Transverse colon (tissue), 4 donors: ENCODE measurements at regions not wholly inside any gene's neighbourhood (a gene's known extent, or its start where the extent isn't known, plus 50 kb on each side); places are given as distances from the start of the nearest gene placed in this dataset.
A peak's percentile ranks its signal among the peaks of the same experiment; 100 is the strongest.

Experiments used
- DNase-seq: peaks from one replicate; pipeline ENCODE4 v3.0.0-alpha.2; 2019
- H3K27ac ChIP-seq, 4 donors: fragments of 200-600 bp; sonication (generic); 2 replicates each; pipeline ENCODE4 v1.5.1; 2016 to 2018; ENCODE audit warnings: inconsistent platforms in 4 of 4
- H3K27me3 ChIP-seq: fragments of 200-600 bp; sonication (generic); 2 replicates; pipeline ENCODE4 v1.5.1; 2017; ENCODE audit warnings: inconsistent platforms
- H3K36me3 ChIP-seq, 4 donors: fragments of 200-600 bp; sonication (generic); 2 replicates each; pipeline ENCODE4 v1.5.1; 2017 to 2019; ENCODE audit warnings: inconsistent platforms in 4 of 4
- H3K4me1 ChIP-seq, 4 donors: fragments of 200-600 bp; sonication (generic); 2 replicates each; pipeline ENCODE4 v1.5.1; 2017 to 2020; ENCODE audit warnings: inconsistent platforms in 4 of 4
- H3K4me3 ChIP-seq, 4 donors: fragments of 200-600 bp; sonication (generic); 1 replicate in 1 of 4; 2 replicates in 3 of 4; pipeline versions ENCODE4 v1.5.1 to v1.6.1; 2017 to 2019; ENCODE audit warnings: inconsistent platforms in 4 of 4
- H3K9me3 ChIP-seq, 2 donors: fragments of 200-600 bp; sonication (generic); 2 replicates each; pipeline ENCODE4 v1.5.1; 2017 to 2019; ENCODE audit warnings: inconsistent platforms in 2 of 2
- EP300 ChIP-seq: sonication (generic); formaldehyde crosslinking; IDR thresholded peaks from one replicate; pipeline ENCODE4 v1.6.1; 2017; ENCODE audit warnings: antibody characterized with exemption, low read depth
- POLR2A ChIP-seq: fragments of 450-650 bp; IDR thresholded peaks from one replicate; pipeline ENCODE4 v1.6.1; 2016; ENCODE audit warnings: antibody characterized with exemption, mild to moderate bottlenecking, moderate library complexity
- POLR2AphosphoS5 ChIP-seq, 3 donors: sonication (generic); formaldehyde crosslinking; IDR thresholded peaks; one replicate each; pipeline ENCODE4 v1.6.1; 2016; ENCODE audit warnings: antibody characterized with exemption in 3 of 3
- WGBS, 2 donors: methylation state at CpG; one replicate each; pipeline ENCODE4 v1.1.5; 2018; ENCODE audit warnings: low coverage in 1 of 2; 5-methylcytosine and 5-hydroxymethylcytosine counted together
- in situ Hi-C, 4 donors: fragments of 200-750 bp; cut with MboI; loops; one replicate each; pipeline versions ENCODE4 v1.15.0 to v1.15.1; 2017; ENCODE audit warnings: low sequenced_read_pairs in 3 of 4, low pct_ligation_motif_present in 1 of 4, low pct_unique_long_range_greater_than_20kb in 1 of 4
- intact Hi-C: fragments of 100-400 bp; cut with DNase I; formaldehyde crosslinking; loops from one replicate; pipeline ENCODE4 v1.15.1; 2023; ENCODE audit warnings: low total_unique reads
- TF ChIP-seq, protein P1 (sequence below), 5 experiments: fragments of 200-600 bp in 3 of 5; fragments of 450-650 bp in 2 of 5; sonication (generic) in 3 of 5; IDR thresholded peaks; 1 replicate in 2 of 5; 2 replicates in 3 of 5; pipeline ENCODE4 v1.5.1; 2016 to 2017; ENCODE audit warnings: antibody characterized with exemption in 5 of 5, inconsistent platforms in 3 of 5, mild to moderate bottlenecking in 2 of 5, moderate library complexity in 1 of 5

DNA sequence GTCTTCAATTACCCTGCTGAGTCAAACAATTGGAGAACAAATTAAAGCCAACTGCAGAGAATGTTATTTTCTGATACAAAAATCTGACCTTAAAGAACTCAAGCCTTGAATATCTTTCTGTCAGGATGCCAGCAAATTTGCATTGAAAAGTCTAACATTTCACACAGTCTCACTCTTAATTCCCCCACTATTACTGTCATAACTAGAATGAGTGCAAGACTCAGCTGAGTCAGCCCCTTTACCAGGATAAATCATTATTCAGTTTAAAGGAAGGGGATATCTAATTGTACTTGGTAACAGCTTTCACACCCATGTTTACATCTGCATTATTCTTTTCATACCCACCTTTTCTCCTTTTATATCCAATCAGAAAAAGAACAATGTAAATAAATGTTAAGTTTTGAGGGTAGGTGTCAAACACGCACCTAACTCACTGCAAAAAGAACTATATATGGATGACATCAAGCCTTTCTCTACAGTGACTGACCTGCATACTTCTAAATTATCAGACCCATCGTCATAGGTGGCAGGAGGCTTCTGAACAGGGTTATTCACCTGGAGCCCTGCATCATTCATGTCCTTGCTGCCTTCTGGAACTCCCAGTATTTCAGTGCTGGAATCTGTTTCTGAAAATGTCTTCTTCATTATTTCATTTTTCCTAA is 117.4 kb downstream of the TMA16 start:
- peak overlapping the region; percentile 30 to 45 (median 40) for H3K27ac ChIP-seq
- intact Hi-C loops (no loop called here), in situ Hi-C loops (no loop called here)

DNA sequence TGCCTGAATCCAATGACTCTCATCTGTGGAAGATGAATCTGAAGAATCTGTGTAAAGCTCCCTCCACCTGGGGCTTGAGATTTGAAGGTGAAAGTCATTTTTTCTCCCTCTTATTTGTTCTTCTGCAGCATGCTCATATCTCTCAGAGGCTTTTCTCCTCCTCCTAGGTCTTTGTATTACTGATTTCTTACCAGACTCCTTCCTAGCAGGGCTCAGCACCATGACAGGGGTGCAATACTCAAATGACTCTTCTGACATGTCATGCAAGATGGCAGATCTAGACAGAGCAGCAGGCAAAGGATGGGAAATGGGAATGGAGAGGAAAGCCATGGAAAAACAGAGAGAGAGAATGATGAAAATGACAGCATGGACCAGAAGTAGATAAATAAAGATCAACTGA is 118.3 kb downstream of the TMA16 start:
- Histone ChIP-seq H3K4me1 (no peaks in the 10 kb centered on the region), H3K27ac (peak overlapping the region; percentile 30 to 45 (median 40)), H3K4me3 (peak overlapping the region in 1 of 4 donors; percentile 35), H3K27me3 (no peaks in the 10 kb centered on the region), H3K9me3 (no peaks in the 10 kb centered on the region), H3K36me3 (no peaks in the 10 kb centered on the region)
- no peak for DNase-seq
- intact Hi-C loops: no loop called here
- in situ Hi-C loops: no loop called here
- TF ChIP-seq, protein P1, sequence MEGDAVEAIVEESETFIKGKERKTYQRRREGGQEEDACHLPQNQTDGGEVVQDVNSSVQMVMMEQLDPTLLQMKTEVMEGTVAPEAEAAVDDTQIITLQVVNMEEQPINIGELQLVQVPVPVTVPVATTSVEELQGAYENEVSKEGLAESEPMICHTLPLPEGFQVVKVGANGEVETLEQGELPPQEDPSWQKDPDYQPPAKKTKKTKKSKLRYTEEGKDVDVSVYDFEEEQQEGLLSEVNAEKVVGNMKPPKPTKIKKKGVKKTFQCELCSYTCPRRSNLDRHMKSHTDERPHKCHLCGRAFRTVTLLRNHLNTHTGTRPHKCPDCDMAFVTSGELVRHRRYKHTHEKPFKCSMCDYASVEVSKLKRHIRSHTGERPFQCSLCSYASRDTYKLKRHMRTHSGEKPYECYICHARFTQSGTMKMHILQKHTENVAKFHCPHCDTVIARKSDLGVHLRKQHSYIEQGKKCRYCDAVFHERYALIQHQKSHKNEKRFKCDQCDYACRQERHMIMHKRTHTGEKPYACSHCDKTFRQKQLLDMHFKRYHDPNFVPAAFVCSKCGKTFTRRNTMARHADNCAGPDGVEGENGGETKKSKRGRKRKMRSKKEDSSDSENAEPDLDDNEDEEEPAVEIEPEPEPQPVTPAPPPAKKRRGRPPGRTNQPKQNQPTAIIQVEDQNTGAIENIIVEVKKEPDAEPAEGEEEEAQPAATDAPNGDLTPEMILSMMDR (IDR thresholded peaks at IDR 0.05): no peak
- TF ChIP-seq EP300 (no peak), POLR2A (no peak), POLR2AphosphoS5 (IDR thresholded peaks at IDR 0.05) (no peak)

More for the DNA sequence above, 117.4 kb downstream of the TMA16 start:
- peak overlapping the region in 1 of 4 donors; percentile 35 for H3K4me3 ChIP-seq
- 57 to 69% methylated on average over 2 of the region's 2 CpGs for WGBS, 2 donors
- no peaks in the 10 kb centered on the region for H3K9me3 ChIP-seq
- H3K36me3 ChIP-seq: no peaks in the 10 kb centered on the region
- DNase-seq: no peak
- H3K27me3 ChIP-seq: no peaks in the 10 kb centered on the region
- TF ChIP-seq POLR2A: no peak
- TF ChIP-seq EP300: no peak
- TF ChIP-seq, protein P1 (IDR thresholded peaks at IDR 0.05): no peak
- TF ChIP-seq POLR2AphosphoS5 (IDR thresholded peaks at IDR 0.05): no peak
- H3K4me1 ChIP-seq: no peaks in the 10 kb centered on the region

DNA sequence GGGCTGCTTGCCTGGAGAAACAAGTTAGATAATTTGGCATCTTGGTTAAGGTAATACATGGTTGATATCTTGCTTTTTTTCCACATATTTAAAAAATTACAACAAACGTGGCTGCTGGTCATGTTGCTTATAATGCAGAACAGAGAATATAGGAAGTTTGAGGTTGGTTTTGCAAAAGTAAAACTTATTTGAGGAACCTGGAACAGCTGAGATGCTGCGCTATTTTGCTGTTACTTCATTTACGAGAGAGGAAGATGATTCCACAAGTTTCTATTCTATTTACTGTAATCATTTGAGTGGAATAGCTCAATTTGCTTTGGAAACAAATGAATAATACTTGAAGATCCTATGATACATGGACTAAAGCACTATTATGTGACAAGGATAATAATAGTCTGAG is 118.9 kb downstream of the TMA16 start:
- intact Hi-C loops (no loop called here), in situ Hi-C loops (no loop called here)
- H3K36me3 ChIP-seq: no peaks in the 10 kb centered on the region
- 57 to 65% methylated on average over 3 of the region's 3 CpGs for WGBS, 2 donors
- H3K27me3 ChIP-seq: no peaks in the 10 kb centered on the region
- no peak for TF ChIP-seq POLR2A
- peak in 1 of 3 donors; percentile 36 for TF ChIP-seq POLR2AphosphoS5 (IDR thresholded peaks at IDR 0.05)
- TF ChIP-seq, protein P1 (IDR thresholded peaks at IDR 0.05): no peak
- TF ChIP-seq EP300: no peak
- H3K9me3 ChIP-seq: no peaks in the 10 kb centered on the region
- H3K4me3 ChIP-seq: peak overlapping the region in 1 of 4 donors; percentile 35
- DNase-seq: no peak
- peak overlapping the region in 3 of 4 donors; percentile 37 to 45 (median 44) for H3K27ac ChIP-seq
- H3K4me1 ChIP-seq: no peaks in the 10 kb centered on the region

DNA sequence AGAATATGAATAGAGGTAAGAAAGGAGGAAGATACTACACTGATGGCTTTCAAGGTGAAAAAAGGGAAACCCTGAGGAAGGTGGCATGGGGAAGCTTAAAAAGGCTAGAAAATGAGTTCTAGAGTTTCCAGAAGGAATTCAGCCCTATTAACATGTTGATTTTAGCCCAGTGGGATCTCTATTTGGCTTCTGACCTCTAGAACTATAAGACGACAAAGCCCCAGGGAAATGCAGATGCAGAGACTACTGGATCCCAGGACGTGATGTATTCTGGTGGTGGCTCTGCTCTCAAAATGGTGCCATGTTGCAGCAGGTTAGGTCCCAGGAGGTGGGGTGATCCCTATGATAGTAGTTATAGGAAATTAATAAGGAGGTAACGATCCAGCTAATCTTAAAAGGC is 120.4 kb downstream of the TMA16 start:
- no peak for DNase-seq
- in situ Hi-C loops (no loop called here), intact Hi-C loops (no loop called here)
- no peaks in the 10 kb centered on the region for H3K4me1 ChIP-seq
- no peak overlapping the region for H3K4me3 ChIP-seq
- TF ChIP-seq, protein P1 (IDR thresholded peaks at IDR 0.05): no peak
- no peak for TF ChIP-seq EP300
- WGBS, 2 donors: 67 to 74% methylated on average over 1 to 3 of the region's 3 CpGs
- H3K9me3 ChIP-seq: no peaks in the 10 kb centered on the region
- H3K27ac ChIP-seq: no peak overlapping the region
- no peaks in the 10 kb centered on the region for H3K36me3 ChIP-seq
- H3K27me3 ChIP-seq: no peaks in the 10 kb centered on the region
